ENCODE measurements at regions not wholly inside any gene's neighbourhood (a gene's known extent, or its start where the extent isn't known, plus 50 kb on each side); places are given as distances from the start of the nearest gene placed in this dataset.

- H3K27me3 Mint-ChIP-seq: peaks cover 14% of the 10 kb centered on the region
- ATAC-seq (ENCODE audit: low read depth in 2 of 2) (no peak), DNase-seq (no peak)
- H3K27ac Mint-ChIP-seq: no peak overlapping the region
- no peaks in the 10 kb centered on the region for H3K9me3 Mint-ChIP-seq
- H3K4me3 Mint-ChIP-seq: no peak overlapping the region
- no peaks in the 10 kb centered on the region for H3K36me3 Mint-ChIP-seq
- no peaks in the 10 kb centered on the region for H3K4me1 Mint-ChIP-seq
- Histone ChIP-seq H3K4me3 (ENCODE audit: low read depth, low read length) (no peak overlapping the region), H3K27ac (ENCODE audit: insufficient read depth, low read length, poor library complexity, severe bottlenecking) (no peak overlapping the region), H3K9me3 (ENCODE audit: control insufficient read depth in 2 of 2, low read length in 2 of 2) (peaks cover 0 to 1% of the 10 kb centered on the region in 2 experiments), H3K36me3 (ENCODE audit: control insufficient read depth, insufficient read depth, low read length) (no peaks in the 10 kb centered on the region), H3K4me1 (ENCODE audit: control insufficient read depth, insufficient read depth, low read length, poor library complexity, severe bottlenecking) (no peaks in the 10 kb centered on the region), H3K27me3 (ENCODE audit: control insufficient read depth, insufficient read depth, low read length) (peaks cover 4% of the 10 kb centered on the region)
Measured at GRCh38 chr18:22673182-22673862, 255.6 kb upstream of the CTAGE1 start.

- Histone ChIP-seq H3K4me1 (ENCODE audit: control insufficient read depth, insufficient read depth, low read length, poor library complexity, severe bottlenecking) (no peaks in the 10 kb centered on the region), H3K9me3 (ENCODE audit: control insufficient read depth in 2 of 2, low read length in 2 of 2) (peaks cover 0 to 1% of the 10 kb centered on the region in 2 experiments), H3K27ac (ENCODE audit: insufficient read depth, low read length, poor library complexity, severe bottlenecking) (no peak overlapping the region), H3K4me3 (ENCODE audit: low read depth, low read length) (no peak overlapping the region), H3K36me3 (ENCODE audit: control insufficient read depth, insufficient read depth, low read length) (no peaks in the 10 kb centered on the region), H3K27me3 (ENCODE audit: control insufficient read depth, insufficient read depth, low read length) (peaks cover 4% of the 10 kb centered on the region)
- Mint-ChIP-seq H3K4me3 (no peak overlapping the region), H3K27ac (no peak overlapping the region), H3K4me1 (no peaks in the 10 kb centered on the region), H3K9me3 (no peaks in the 10 kb centered on the region), H3K27me3 (peaks cover 19% of the 10 kb centered on the region), H3K36me3 (no peaks in the 10 kb centered on the region)
- ATAC-seq (ENCODE audit: low read depth in 2 of 2) (no peak), DNase-seq (no peak)
Measured at GRCh38 chr18:22674272-22674671, 256.6 kb upstream of the CTAGE1 start.

- peaks cover 19% of the 10 kb centered on the region for H3K27me3 Mint-ChIP-seq
- H3K9me3 Mint-ChIP-seq: no peaks in the 10 kb centered on the region
- Histone ChIP-seq H3K36me3 (ENCODE audit: control insufficient read depth, insufficient read depth, low read length) (no peaks in the 10 kb centered on the region), H3K4me1 (ENCODE audit: control insufficient read depth, insufficient read depth, low read length, poor library complexity, severe bottlenecking) (no peaks in the 10 kb centered on the region), H3K9me3 (ENCODE audit: control insufficient read depth in 2 of 2, low read length in 2 of 2) (peaks cover 0 to 1% of the 10 kb centered on the region in 2 experiments), H3K4me3 (ENCODE audit: low read depth, low read length) (no peak overlapping the region), H3K27me3 (ENCODE audit: control insufficient read depth, insufficient read depth, low read length) (peaks cover 4% of the 10 kb centered on the region), H3K27ac (ENCODE audit: insufficient read depth, low read length, poor library complexity, severe bottlenecking) (no peak overlapping the region)
- no peak overlapping the region for H3K4me3 Mint-ChIP-seq
- ATAC-seq (ENCODE audit: low read depth in 2 of 2) (no peak), DNase-seq (no peak)
- H3K4me1 Mint-ChIP-seq: no peaks in the 10 kb centered on the region
- H3K36me3 Mint-ChIP-seq: no peaks in the 10 kb centered on the region
- H3K27ac Mint-ChIP-seq: no peak overlapping the region
Measured at GRCh38 chr18:22675006-22675405, 257.3 kb upstream of the CTAGE1 start.

GRCh38 chr18:22676423-22676822 lies 256.7 kb upstream of the RBBP8 start:
- peaks cover 15% of the 10 kb centered on the region for H3K27me3 Mint-ChIP-seq
- no peaks in the 10 kb centered on the region for H3K9me3 Mint-ChIP-seq
- H3K4me1 Mint-ChIP-seq: no peaks in the 10 kb centered on the region
- Histone ChIP-seq H3K27me3 (ENCODE audit: control insufficient read depth, insufficient read depth, low read length) (peaks cover 4% of the 10 kb centered on the region), H3K36me3 (ENCODE audit: control insufficient read depth, insufficient read depth, low read length) (no peaks in the 10 kb centered on the region), H3K4me3 (ENCODE audit: low read depth, low read length) (no peak overlapping the region), H3K27ac (ENCODE audit: insufficient read depth, low read length, poor library complexity, severe bottlenecking) (no peak overlapping the region), H3K4me1 (ENCODE audit: control insufficient read depth, insufficient read depth, low read length, poor library complexity, severe bottlenecking) (no peaks in the 10 kb centered on the region), H3K9me3 (ENCODE audit: control insufficient read depth in 2 of 2, low read length in 2 of 2) (peaks cover 0 to 1% of the 10 kb centered on the region in 2 experiments)
- ATAC-seq (ENCODE audit: low read depth in 2 of 2): no peak
- no peaks in the 10 kb centered on the region for H3K36me3 Mint-ChIP-seq
- H3K4me3 Mint-ChIP-seq: no peak overlapping the region
- H3K27ac Mint-ChIP-seq: no peak overlapping the region
- no peak for DNase-seq

GRCh38 chr18:22678486-22678885 lies 254.6 kb upstream of the RBBP8 start:
- Mint-ChIP-seq H3K27ac (no peak overlapping the region), H3K27me3 (peaks cover 15% of the 10 kb centered on the region), H3K4me3 (no peak overlapping the region), H3K4me1 (no peaks in the 10 kb centered on the region), H3K36me3 (no peaks in the 10 kb centered on the region), H3K9me3 (no peaks in the 10 kb centered on the region)
- no peak for DNase-seq
- ATAC-seq (ENCODE audit: low read depth in 2 of 2): no peak
- Histone ChIP-seq H3K4me1 (ENCODE audit: control insufficient read depth, insufficient read depth, low read length, poor library complexity, severe bottlenecking) (no peaks in the 10 kb centered on the region), H3K36me3 (ENCODE audit: control insufficient read depth, insufficient read depth, low read length) (no peaks in the 10 kb centered on the region), H3K9me3 (ENCODE audit: control insufficient read depth in 2 of 2, low read length in 2 of 2) (peaks cover 0 to 1% of the 10 kb centered on the region in 2 experiments), H3K27ac (ENCODE audit: insufficient read depth, low read length, poor library complexity, severe bottlenecking) (no peak overlapping the region), H3K4me3 (ENCODE audit: low read depth, low read length) (no peak overlapping the region), H3K27me3 (ENCODE audit: control insufficient read depth, insufficient read depth, low read length) (peaks cover 2% of the 10 kb centered on the region)

- no peak for ATAC-seq (ENCODE audit: low read depth in 2 of 2)
- no peaks in the 10 kb centered on the region for H3K4me1 Mint-ChIP-seq
Measured at GRCh38 chr18:22680944-22681343, 252.2 kb upstream of the RBBP8 start.

GRCh38 chr18:22681908-22682307 lies 251.2 kb upstream of the RBBP8 start:
- no peak overlapping the region for H3K27ac Mint-ChIP-seq
- H3K9me3 ChIP-seq (ENCODE audit: control insufficient read depth in 2 of 2, low read length in 2 of 2): no peaks in the 10 kb centered on the region
- no peaks in the 10 kb centered on the region for H3K27me3 ChIP-seq (ENCODE audit: control insufficient read depth, insufficient read depth, low read length)
- H3K4me1 Mint-ChIP-seq: no peaks in the 10 kb centered on the region
- no peaks in the 10 kb centered on the region for H3K36me3 ChIP-seq (ENCODE audit: control insufficient read depth, insufficient read depth, low read length)
- no peak overlapping the region for H3K27ac ChIP-seq (ENCODE audit: insufficient read depth, low read length, poor library complexity, severe bottlenecking)
- peaks cover 0 to 4% (median 0%) of the 10 kb centered on the region in 7 donors for H3K9me3 Mint-ChIP-seq
- H3K36me3 Mint-ChIP-seq: no peaks in the 10 kb centered on the region
- ATAC-seq (ENCODE audit: low read depth in 2 of 2) (no peak), DNase-seq (no peak)
- no peaks in the 10 kb centered on the region for H3K4me1 ChIP-seq (ENCODE audit: control insufficient read depth, insufficient read depth, low read length, poor library complexity, severe bottlenecking)
- H3K27me3 Mint-ChIP-seq: peaks cover 5% of the 10 kb centered on the region
- no peak overlapping the region for H3K4me3 ChIP-seq (ENCODE audit: low read depth, low read length)
- H3K4me3 Mint-ChIP-seq: no peak overlapping the region

More at GRCh38 chr18:22680944-22681343, 252.2 kb upstream of the RBBP8 start:
- Mint-ChIP-seq H3K27me3 (peaks cover 8% of the 10 kb centered on the region), H3K9me3 (peaks cover 0 to 4% (median 0%) of the 10 kb centered on the region in 7 donors), H3K27ac (no peak overlapping the region), H3K4me3 (no peak overlapping the region), H3K36me3 (no peaks in the 10 kb centered on the region)
- no peaks in the 10 kb centered on the region for H3K9me3 ChIP-seq (ENCODE audit: control insufficient read depth in 2 of 2, low read length in 2 of 2)
- H3K4me1 ChIP-seq (ENCODE audit: control insufficient read depth, insufficient read depth, low read length, poor library complexity, severe bottlenecking): no peaks in the 10 kb centered on the region
- DNase-seq: no peak
- H3K36me3 ChIP-seq (ENCODE audit: control insufficient read depth, insufficient read depth, low read length): no peaks in the 10 kb centered on the region
- no peaks in the 10 kb centered on the region for H3K27me3 ChIP-seq (ENCODE audit: control insufficient read depth, insufficient read depth, low read length)
- H3K27ac ChIP-seq (ENCODE audit: insufficient read depth, low read length, poor library complexity, severe bottlenecking): no peak overlapping the region
- no peak overlapping the region for H3K4me3 ChIP-seq (ENCODE audit: low read depth, low read length)

- Mint-ChIP-seq H3K9me3 (peaks cover 0 to 4% (median 0%) of the 10 kb centered on the region in 7 donors), H3K4me3 (no peak overlapping the region), H3K27me3 (peaks cover 5% of the 10 kb centered on the region), H3K36me3 (no peaks in the 10 kb centered on the region), H3K27ac (no peak overlapping the region), H3K4me1 (no peaks in the 10 kb centered on the region)
- no peak for DNase-seq
- Histone ChIP-seq H3K4me3 (ENCODE audit: low read depth, low read length) (no peak overlapping the region), H3K36me3 (ENCODE audit: control insufficient read depth, insufficient read depth, low read length) (no peaks in the 10 kb centered on the region), H3K27ac (ENCODE audit: insufficient read depth, low read length, poor library complexity, severe bottlenecking) (no peak overlapping the region), H3K4me1 (ENCODE audit: control insufficient read depth, insufficient read depth, low read length, poor library complexity, severe bottlenecking) (no peaks in the 10 kb centered on the region), H3K9me3 (ENCODE audit: control insufficient read depth in 2 of 2, low read length in 2 of 2) (no peaks in the 10 kb centered on the region), H3K27me3 (ENCODE audit: control insufficient read depth, insufficient read depth, low read length) (no peaks in the 10 kb centered on the region)
- ATAC-seq (ENCODE audit: low read depth in 2 of 2): no peak
Measured at GRCh38 chr18:22682720-22683119, 250.4 kb upstream of the RBBP8 start.
